Neural cell (in vitro differentiated cells): ENCODE measurements at regions not wholly inside any gene's neighbourhood (a gene's known extent, or its start where the extent isn't known, plus 50 kb on each side); places are given as distances from the start of the nearest gene placed in this dataset.

ENCODE experiments used
- H2AFZ ChIP-seq: fragments of 200-600, 300-800 bp; sonication (generic), shearing (Covaris generic); 2 replicates; pipeline ENCODE4 v1.6.0; 2014; ENCODE audit warnings: low read depth, mild to moderate bottlenecking, antibody characterized with exemption, low read length, moderate library complexity
- H3F3A ChIP-seq: fragments of 200-600 bp; shearing (Covaris generic); 2 replicates; pipeline ENCODE4 v1.6.1; 2016; ENCODE audit warnings: mild to moderate bottlenecking, moderate library complexity, mixed read lengths, antibody characterized with exemption, low read length; ENCODE audit not compliant: insufficient read depth, poor library complexity, severe bottlenecking
- H3K27ac ChIP-seq: fragments of 200-600, 300-800 bp; sonication (generic), shearing (Covaris generic); 2 replicates; pipeline ENCODE4 v1.5.1; 2014; ENCODE audit warnings: mild to moderate bottlenecking, low read length, moderate library complexity
- H3K27me3 ChIP-seq: fragments of 300-800, 200-600 bp; sonication (generic), shearing (Covaris generic); 2 replicates; pipeline ENCODE4 v1.6.0; 2014; ENCODE audit warnings: mild to moderate bottlenecking, low read depth, low read length, moderate library complexity; ENCODE audit not compliant: insufficient read depth
- H3K36me3 ChIP-seq: fragments of 300-800, 200-600 bp; sonication (generic), shearing (Covaris generic); 2 replicates; pipeline ENCODE4 v1.5.1; 2014; ENCODE audit warnings: mild to moderate bottlenecking, antibody characterized with exemption, low read length, moderate library complexity; ENCODE audit not compliant: insufficient read depth
- H3K4me2 ChIP-seq: fragments of 300-800, 200-600 bp; sonication (generic), shearing (Covaris generic); 2 replicates; pipeline ENCODE4 v1.6.0; 2014; ENCODE audit warnings: mild to moderate bottlenecking, low read length
- H3K4me3 ChIP-seq: fragments of 300-800, 200-600 bp; sonication (generic), shearing (Covaris generic); 2 replicates; pipeline ENCODE4 v1.5.1; 2014; ENCODE audit warnings: mild to moderate bottlenecking, low read length, moderate library complexity
- H3K79me2 ChIP-seq: fragments of 200-600 bp; shearing (Covaris generic); replicated peaks from 2 replicates; pipeline ENCODE4 v1.6.0; 2014; ENCODE audit warnings: mild to moderate bottlenecking, low read length, moderate library complexity; ENCODE audit not compliant: insufficient read depth
- H3K9ac ChIP-seq: fragments of 300-800, 200-600 bp; sonication (generic), shearing (Covaris generic); 2 replicates; pipeline ENCODE4 v1.6.1; 2016; ENCODE audit warnings: mild to moderate bottlenecking, low read length, mixed read lengths
- H3K9me2 ChIP-seq: fragments of 200-600 bp; shearing (Covaris generic); 2 replicates; pipeline ENCODE4 v1.6.1; 2016; ENCODE audit warnings: mild to moderate bottlenecking, low read length, mixed read lengths; ENCODE audit not compliant: insufficient read depth
- H3K9me3 ChIP-seq: fragments of 200-600, 300-800 bp; sonication (generic), shearing (Covaris generic); 2 replicates; pipeline ENCODE4 v1.6.1; 2016; ENCODE audit warnings: mild to moderate bottlenecking, mixed run types, low read length, moderate library complexity, mixed read lengths
- H4K20me1 ChIP-seq: fragments of 200-600 bp; shearing (Covaris generic); 2 replicates; pipeline ENCODE4 v1.6.1; 2016; ENCODE audit warnings: mild to moderate bottlenecking, mixed run types; ENCODE audit not compliant: insufficient read depth
- EP300 ChIP-seq: fragments of 450-650 bp; conservative IDR thresholded peaks from 2 replicates; pipeline ENCODE4 v1.6.1; 2014; ENCODE audit warnings: antibody characterized with exemption, mild to moderate bottlenecking, moderate library complexity; ENCODE audit not compliant: poor library complexity, severe bottlenecking
- EZH2 ChIP-seq: fragments of 200-600, 300-800 bp; shearing (Covaris generic), sonication (generic); IDR thresholded peaks from 2 replicates; pipeline ENCODE4 v1.6.1; 2014; ENCODE audit warnings: antibody characterized with exemption, low read length, borderline replicate concordance, mild to moderate bottlenecking; ENCODE audit not compliant: insufficient read depth, poor library complexity, severe bottlenecking
- MXI1 ChIP-seq: fragments of 450-650 bp; conservative IDR thresholded peaks from 2 replicates; pipeline ENCODE4 v1.6.1; 2014; ENCODE audit warnings: antibody characterized with exemption, mild to moderate bottlenecking; ENCODE audit not compliant: poor library complexity, severe bottlenecking
- POLR2AphosphoS5 ChIP-seq: IDR thresholded peaks from 2 replicates; pipeline ENCODE4 v1.6.1; 2012
- RAD21 ChIP-seq: fragments of 450-650 bp; conservative IDR thresholded peaks from 2 replicates; pipeline ENCODE4 v1.6.1; 2014; ENCODE audit warnings: antibody characterized with exemption, mild to moderate bottlenecking, moderate library complexity
- SMC3 ChIP-seq: fragments of 450-650 bp; conservative IDR thresholded peaks from 2 replicates; pipeline ENCODE4 v1.6.1; 2014; ENCODE audit warnings: antibody characterized with exemption, mild to moderate bottlenecking, moderate library complexity; ENCODE audit not compliant: poor library complexity
- TAF1 ChIP-seq: IDR thresholded peaks from 2 replicates; pipeline ENCODE4 v1.6.1; 2012; ENCODE audit warnings: low read depth
- TF ChIP-seq, protein P1 (sequence below): IDR thresholded peaks from 2 replicates; pipeline ENCODE4 v1.6.1; 2012; ENCODE audit warnings: borderline replicate concordance
- TF ChIP-seq, protein P2 (sequence below): fragments of 450-650 bp; IDR thresholded peaks from 2 replicates; pipeline ENCODE4 v1.5.1; 2014; ENCODE audit warnings: antibody characterized with exemption, mild to moderate bottlenecking, moderate library complexity; ENCODE audit not compliant: poor library complexity, severe bottlenecking

DNA sequence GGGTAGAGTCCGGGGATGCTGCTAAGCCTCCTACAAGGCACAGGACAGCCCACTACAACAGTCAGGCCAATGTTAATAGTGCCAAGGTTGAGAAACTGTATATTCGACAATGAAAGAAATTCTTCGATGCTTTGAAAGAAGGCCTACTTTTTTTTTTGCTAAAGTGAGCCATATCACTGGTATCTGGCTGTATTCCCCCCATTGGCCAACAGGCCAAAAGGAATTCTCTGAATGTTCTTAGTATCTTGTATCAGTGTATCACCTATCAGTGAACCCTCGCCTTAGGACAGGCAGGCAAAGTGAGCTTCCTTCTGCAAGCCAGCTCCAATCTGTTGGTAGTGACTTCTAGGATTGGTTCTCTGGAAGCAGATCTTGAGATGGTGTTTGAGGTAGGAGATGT is 74.2 kb downstream of the SNTN start:
- H3K27me3 ChIP-seq, result no peaks in the 10 kb centered on the region
- H3K9me2 ChIP-seq, result no peaks in the 10 kb centered on the region
- no peaks in the 10 kb centered on the region for H3K36me3 ChIP-seq
- no peak overlapping the region for H3K27ac ChIP-seq
- no peak overlapping the region for H3K4me2 ChIP-seq
- H3K4me3 ChIP-seq, result no peak overlapping the region
- no peaks in the 10 kb centered on the region for H3K9me3 ChIP-seq
- no peaks in the 10 kb centered on the region for H4K20me1 ChIP-seq
- no peaks in the 10 kb centered on the region for H3K79me2 ChIP-seq
- no peak overlapping the region for H3K9ac ChIP-seq
- no peaks in the 10 kb centered on the region for H3F3A ChIP-seq
- no peak overlapping the region for H2AFZ ChIP-seq
- no peak for TF ChIP-seq MXI1
- TF ChIP-seq, protein P1, sequence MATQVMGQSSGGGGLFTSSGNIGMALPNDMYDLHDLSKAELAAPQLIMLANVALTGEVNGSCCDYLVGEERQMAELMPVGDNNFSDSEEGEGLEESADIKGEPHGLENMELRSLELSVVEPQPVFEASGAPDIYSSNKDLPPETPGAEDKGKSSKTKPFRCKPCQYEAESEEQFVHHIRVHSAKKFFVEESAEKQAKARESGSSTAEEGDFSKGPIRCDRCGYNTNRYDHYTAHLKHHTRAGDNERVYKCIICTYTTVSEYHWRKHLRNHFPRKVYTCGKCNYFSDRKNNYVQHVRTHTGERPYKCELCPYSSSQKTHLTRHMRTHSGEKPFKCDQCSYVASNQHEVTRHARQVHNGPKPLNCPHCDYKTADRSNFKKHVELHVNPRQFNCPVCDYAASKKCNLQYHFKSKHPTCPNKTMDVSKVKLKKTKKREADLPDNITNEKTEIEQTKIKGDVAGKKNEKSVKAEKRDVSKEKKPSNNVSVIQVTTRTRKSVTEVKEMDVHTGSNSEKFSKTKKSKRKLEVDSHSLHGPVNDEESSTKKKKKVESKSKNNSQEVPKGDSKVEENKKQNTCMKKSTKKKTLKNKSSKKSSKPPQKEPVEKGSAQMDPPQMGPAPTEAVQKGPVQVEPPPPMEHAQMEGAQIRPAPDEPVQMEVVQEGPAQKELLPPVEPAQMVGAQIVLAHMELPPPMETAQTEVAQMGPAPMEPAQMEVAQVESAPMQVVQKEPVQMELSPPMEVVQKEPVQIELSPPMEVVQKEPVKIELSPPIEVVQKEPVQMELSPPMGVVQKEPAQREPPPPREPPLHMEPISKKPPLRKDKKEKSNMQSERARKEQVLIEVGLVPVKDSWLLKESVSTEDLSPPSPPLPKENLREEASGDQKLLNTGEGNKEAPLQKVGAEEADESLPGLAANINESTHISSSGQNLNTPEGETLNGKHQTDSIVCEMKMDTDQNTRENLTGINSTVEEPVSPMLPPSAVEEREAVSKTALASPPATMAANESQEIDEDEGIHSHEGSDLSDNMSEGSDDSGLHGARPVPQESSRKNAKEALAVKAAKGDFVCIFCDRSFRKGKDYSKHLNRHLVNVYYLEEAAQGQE, result no peak
- no peak for TF ChIP-seq EP300
- TF ChIP-seq SMC3, result no peak
- TF ChIP-seq TAF1, result no peak
- TF ChIP-seq EZH2, result no peak
- TF ChIP-seq RAD21, result no peak
- TF ChIP-seq, protein P2, sequence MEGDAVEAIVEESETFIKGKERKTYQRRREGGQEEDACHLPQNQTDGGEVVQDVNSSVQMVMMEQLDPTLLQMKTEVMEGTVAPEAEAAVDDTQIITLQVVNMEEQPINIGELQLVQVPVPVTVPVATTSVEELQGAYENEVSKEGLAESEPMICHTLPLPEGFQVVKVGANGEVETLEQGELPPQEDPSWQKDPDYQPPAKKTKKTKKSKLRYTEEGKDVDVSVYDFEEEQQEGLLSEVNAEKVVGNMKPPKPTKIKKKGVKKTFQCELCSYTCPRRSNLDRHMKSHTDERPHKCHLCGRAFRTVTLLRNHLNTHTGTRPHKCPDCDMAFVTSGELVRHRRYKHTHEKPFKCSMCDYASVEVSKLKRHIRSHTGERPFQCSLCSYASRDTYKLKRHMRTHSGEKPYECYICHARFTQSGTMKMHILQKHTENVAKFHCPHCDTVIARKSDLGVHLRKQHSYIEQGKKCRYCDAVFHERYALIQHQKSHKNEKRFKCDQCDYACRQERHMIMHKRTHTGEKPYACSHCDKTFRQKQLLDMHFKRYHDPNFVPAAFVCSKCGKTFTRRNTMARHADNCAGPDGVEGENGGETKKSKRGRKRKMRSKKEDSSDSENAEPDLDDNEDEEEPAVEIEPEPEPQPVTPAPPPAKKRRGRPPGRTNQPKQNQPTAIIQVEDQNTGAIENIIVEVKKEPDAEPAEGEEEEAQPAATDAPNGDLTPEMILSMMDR, result no peak
- no peak for TF ChIP-seq POLR2AphosphoS5

GRCh38 chr3:63727233-63727632 is 74.8 kb downstream of the SNTN start:
- H4K20me1 ChIP-seq, result no peaks in the 10 kb centered on the region
- no peaks in the 10 kb centered on the region for H3K9me2 ChIP-seq
- H2AFZ ChIP-seq, result no peak overlapping the region
- H3K36me3 ChIP-seq, result no peaks in the 10 kb centered on the region
- H3K27me3 ChIP-seq, result no peaks in the 10 kb centered on the region
- H3K27ac ChIP-seq, result no peak overlapping the region
- H3F3A ChIP-seq, result no peaks in the 10 kb centered on the region
- no peak overlapping the region for H3K4me3 ChIP-seq
- no peak overlapping the region for H3K4me2 ChIP-seq
- no peaks in the 10 kb centered on the region for H3K9me3 ChIP-seq
- TF ChIP-seq RAD21 (no peak), EP300 (no peak), SMC3 (no peak), TAF1 (no peak), MXI1 (no peak), POLR2AphosphoS5 (no peak), EZH2 (no peak)
- TF ChIP-seq, protein P1, result no peak
- TF ChIP-seq, protein P2, result no peak
- H3K79me2 ChIP-seq, result no peaks in the 10 kb centered on the region
- no peak overlapping the region for H3K9ac ChIP-seq
